ENCODE measurements at regions not wholly inside any gene's neighbourhood (a gene's known extent, or its start where the extent isn't known, plus 50 kb on each side); places are given as distances from the start of the nearest gene placed in this dataset.

- no peak for TF ChIP-seq CTCF (optimal IDR thresholded peaks at IDR 0.05 in 1 of 3, IDR thresholded peaks at IDR 0.05 in 1 of 3, conservative IDR thresholded peaks at IDR 0.05 in 1 of 3; ENCODE audit: extremely low read depth in 1 of 3, insufficient read depth in 2 of 3, low read length in 3 of 3)
- TF ChIP-seq EZH2 (IDR thresholded peaks at IDR 0.05; ENCODE audit: low read length), result no peak
- H3K36me3 ChIP-seq (ENCODE audit: control insufficient read depth in 2 of 2, extremely low read depth in 1 of 2, insufficient read depth in 2 of 2, low read length in 2 of 2), result no peaks in the 10 kb centered on the region
- H2AFZ ChIP-seq (ENCODE audit: control insufficient read depth, low read length), result no peak overlapping the region
- H3K4me2 ChIP-seq (ENCODE audit: control insufficient read depth, extremely low read depth, insufficient read depth, low read depth, low read length), result no peak overlapping the region
- no peaks in the 10 kb centered on the region for H3K27me3 ChIP-seq (ENCODE audit: control insufficient read depth, extremely low read depth, insufficient read depth, low read length)
- H3K4me1 ChIP-seq (ENCODE audit: control insufficient read depth, extremely low read depth, insufficient read depth, low read length), result peaks cover 21% of the 10 kb centered on the region
- no peak for DNase-seq (ENCODE audit: low read depth, low spot score)
- H3K27ac ChIP-seq (ENCODE audit: control insufficient read depth, insufficient read depth, low read length), result no peak overlapping the region
- H3K9me3 ChIP-seq (ENCODE audit: control insufficient read depth, low read depth, low read length), result no peaks in the 10 kb centered on the region
- dilution Hi-C loops (cut with MboI; ENCODE audit: extremely low pct_ligation_motif_present, low sequenced_read_pairs), result no loop called here
- FAIRE-seq, result no peak
- no peaks in the 10 kb centered on the region for H3K79me2 ChIP-seq (ENCODE audit: control insufficient read depth, insufficient read depth, low read length)
- no peaks in the 10 kb centered on the region for H4K20me1 ChIP-seq (ENCODE audit: control insufficient read depth, extremely low read depth, insufficient read depth, low read length)
- H3K4me3 ChIP-seq (ENCODE audit: control insufficient read depth in 2 of 3, extremely low read depth in 1 of 3, insufficient read depth in 2 of 3, low read depth in 1 of 3, low read length in 3 of 3), result no peak overlapping the region
- H3K9me1 ChIP-seq (ENCODE audit: control insufficient read depth, extremely low read depth, insufficient read depth, low read length), result no peaks in the 10 kb centered on the region
- no peak overlapping the region for H3K9ac ChIP-seq (ENCODE audit: control insufficient read depth, extremely low read depth, insufficient read depth, low read length)
These were observed 72.9 kb upstream of the CTTNBP2NL start for GRCh38 chr1:112322983-112323678.

- H3K27me3 ChIP-seq (ENCODE audit: control insufficient read depth, extremely low read depth, insufficient read depth, low read length), result no peaks in the 10 kb centered on the region
- no peak overlapping the region for H2AFZ ChIP-seq (ENCODE audit: control insufficient read depth, low read length)
- no peak overlapping the region for H3K4me2 ChIP-seq (ENCODE audit: control insufficient read depth, extremely low read depth, insufficient read depth, low read depth, low read length)
- no peak overlapping the region for H3K9ac ChIP-seq (ENCODE audit: control insufficient read depth, extremely low read depth, insufficient read depth, low read length)
- no peak overlapping the region for H3K27ac ChIP-seq (ENCODE audit: control insufficient read depth, insufficient read depth, low read length)
- H4K20me1 ChIP-seq (ENCODE audit: control insufficient read depth, extremely low read depth, insufficient read depth, low read length), result no peaks in the 10 kb centered on the region
- dilution Hi-C loops (cut with MboI; ENCODE audit: extremely low pct_ligation_motif_present, low sequenced_read_pairs), result no loop called here
- no peak for TF ChIP-seq CTCF (optimal IDR thresholded peaks at IDR 0.05 in 1 of 3, IDR thresholded peaks at IDR 0.05 in 1 of 3, conservative IDR thresholded peaks at IDR 0.05 in 1 of 3; ENCODE audit: extremely low read depth in 1 of 3, insufficient read depth in 2 of 3, low read length in 3 of 3)
- no peak for TF ChIP-seq EZH2 (IDR thresholded peaks at IDR 0.05; ENCODE audit: low read length)
- H3K36me3 ChIP-seq (ENCODE audit: control insufficient read depth in 2 of 2, extremely low read depth in 1 of 2, insufficient read depth in 2 of 2, low read length in 2 of 2), result no peaks in the 10 kb centered on the region
- no peak for DNase-seq (ENCODE audit: low read depth, low spot score)
- H3K9me3 ChIP-seq (ENCODE audit: control insufficient read depth, low read depth, low read length), result no peaks in the 10 kb centered on the region
- H3K9me1 ChIP-seq (ENCODE audit: control insufficient read depth, extremely low read depth, insufficient read depth, low read length), result no peaks in the 10 kb centered on the region
- no peak overlapping the region for H3K4me3 ChIP-seq (ENCODE audit: control insufficient read depth in 2 of 3, extremely low read depth in 1 of 3, insufficient read depth in 2 of 3, low read depth in 1 of 3, low read length in 3 of 3)
- FAIRE-seq, result no peak
- no peaks in the 10 kb centered on the region for H3K79me2 ChIP-seq (ENCODE audit: control insufficient read depth, insufficient read depth, low read length)
- H3K4me1 ChIP-seq (ENCODE audit: control insufficient read depth, extremely low read depth, insufficient read depth, low read length), result peaks cover under 1% of the 10 kb centered on the region
These were observed 70.5 kb upstream of the CTTNBP2NL start for GRCh38 chr1:112325504-112325903.
